HepG2 (cell line): ENCODE measurements at regions not wholly inside any gene's neighbourhood (a gene's known extent, or its start where the extent isn't known, plus 50 kb on each side); places are given as distances from the start of the nearest gene placed in this dataset.

Experiments used
- CAMTA2 ChIP-seq: sonication (generic); formaldehyde crosslinking; IDR thresholded peaks from 2 replicates; pipeline ENCODE4 v1.4.0; 2020; ENCODE audit warnings: mild to moderate bottlenecking, missing genetic modification reagents, borderline replicate concordance
- EZH2 ChIP-seq: conservative IDR thresholded peaks from 2 replicates; pipeline ENCODE4 v1.6.1; 2012; ENCODE audit warnings: mild to moderate bottlenecking, low read depth, low read length, moderate library complexity
- GTF2F1 ChIP-seq: fragments of 150-350 bp; IDR thresholded peaks from 2 replicates; pipeline ENCODE4 v1.6.1; 2014; ENCODE audit warnings: low read length
- MAX ChIP-seq: IDR thresholded peaks from 2 replicates; pipeline ENCODE4 v1.6.1; 2012; ENCODE audit warnings: inconsistent platforms
- MLX ChIP-seq: IDR thresholded peaks from 2 replicates; pipeline ENCODE4 v1.6.1; 2016
- POLR2AphosphoS5 ChIP-seq: IDR thresholded peaks from 2 replicates; pipeline ENCODE4 v1.6.1; 2012; ENCODE audit warnings: low read depth, low read length
- ZFAT ChIP-seq: sonication (generic); formaldehyde crosslinking; conservative IDR thresholded peaks from 2 replicates; pipeline ENCODE4 v1.8.1; 2023; ENCODE audit warnings: missing genetic modification reagents, inconsistent platforms
- ZMYM4 ChIP-seq: sonication (generic); formaldehyde crosslinking; IDR thresholded peaks from 2 replicates; pipeline ENCODE4 v1.8.1; 2023; ENCODE audit warnings: mild to moderate bottlenecking, missing genetic modification reagents
- ZNF232 ChIP-seq: sonication (generic); formaldehyde crosslinking; IDR thresholded peaks from 2 replicates; pipeline ENCODE4 v1.4.0; 2020; ENCODE audit warnings: missing genetic modification reagents, borderline replicate concordance
- ZNF264 ChIP-seq: sonication (generic); formaldehyde crosslinking; IDR thresholded peaks from 2 replicates; pipeline ENCODE4 v1.4.0; 2020; ENCODE audit warnings: missing genetic modification reagents
- ZNF34 ChIP-seq: sonication (generic); formaldehyde crosslinking; IDR thresholded peaks from 2 replicates; pipeline ENCODE4 v1.4.0; 2020; ENCODE audit warnings: mild to moderate bottlenecking, missing genetic modification reagents, borderline replicate concordance
- ZNF350 ChIP-seq: sonication (generic); formaldehyde crosslinking; IDR thresholded peaks from 2 replicates; pipeline ENCODE4 v1.4.0; 2020; ENCODE audit warnings: mild to moderate bottlenecking, low read depth, missing genetic modification reagents, borderline replicate concordance
- TF ChIP-seq, protein P1 (sequence below): sonication (generic); formaldehyde crosslinking; IDR thresholded peaks from 2 replicates; pipeline ENCODE4 v1.5.0; 2020; ENCODE audit warnings: mild to moderate bottlenecking, missing genetic modification reagents, moderate library complexity
- TF ChIP-seq, protein P2 (sequence below): sonication (generic); formaldehyde crosslinking; IDR thresholded peaks from 2 replicates; pipeline ENCODE4 v1.8.1; 2023; ENCODE audit warnings: missing genetic modification reagents, inconsistent platforms, borderline replicate concordance

DNA sequence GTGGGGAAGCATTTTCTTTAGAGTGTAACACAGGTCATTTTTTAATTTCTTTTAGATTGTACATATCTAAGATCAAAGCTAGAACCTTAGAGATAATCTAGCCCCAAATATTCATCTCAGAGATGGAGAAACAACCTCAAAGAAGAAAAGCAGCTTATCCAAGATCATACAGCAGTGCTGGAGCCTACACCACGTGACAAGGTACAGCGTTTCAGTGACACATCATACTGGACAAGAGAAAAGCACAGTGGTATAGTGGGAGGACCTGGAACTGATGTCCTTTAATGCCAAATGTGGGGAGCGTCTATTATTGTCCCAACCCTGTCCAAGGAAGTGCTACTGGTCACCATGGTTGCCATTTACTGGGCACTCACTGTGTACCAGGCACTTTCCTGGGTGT lies 445.8 kb downstream of the RPS24 start:
- TF ChIP-seq CAMTA2 (CRISPR knock-in tag) = no peak
- no peak for TF ChIP-seq MLX
- no peak for TF ChIP-seq POLR2AphosphoS5
- TF ChIP-seq ZNF350 (CRISPR knock-in tag) = no peak
- TF ChIP-seq ZFAT (CRISPR knock-in tag) = no peak
- no peak for TF ChIP-seq EZH2
- TF ChIP-seq, protein P1, sequence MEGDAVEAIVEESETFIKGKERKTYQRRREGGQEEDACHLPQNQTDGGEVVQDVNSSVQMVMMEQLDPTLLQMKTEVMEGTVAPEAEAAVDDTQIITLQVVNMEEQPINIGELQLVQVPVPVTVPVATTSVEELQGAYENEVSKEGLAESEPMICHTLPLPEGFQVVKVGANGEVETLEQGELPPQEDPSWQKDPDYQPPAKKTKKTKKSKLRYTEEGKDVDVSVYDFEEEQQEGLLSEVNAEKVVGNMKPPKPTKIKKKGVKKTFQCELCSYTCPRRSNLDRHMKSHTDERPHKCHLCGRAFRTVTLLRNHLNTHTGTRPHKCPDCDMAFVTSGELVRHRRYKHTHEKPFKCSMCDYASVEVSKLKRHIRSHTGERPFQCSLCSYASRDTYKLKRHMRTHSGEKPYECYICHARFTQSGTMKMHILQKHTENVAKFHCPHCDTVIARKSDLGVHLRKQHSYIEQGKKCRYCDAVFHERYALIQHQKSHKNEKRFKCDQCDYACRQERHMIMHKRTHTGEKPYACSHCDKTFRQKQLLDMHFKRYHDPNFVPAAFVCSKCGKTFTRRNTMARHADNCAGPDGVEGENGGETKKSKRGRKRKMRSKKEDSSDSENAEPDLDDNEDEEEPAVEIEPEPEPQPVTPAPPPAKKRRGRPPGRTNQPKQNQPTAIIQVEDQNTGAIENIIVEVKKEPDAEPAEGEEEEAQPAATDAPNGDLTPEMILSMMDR (CRISPR knock-in tag) = no peak
- no peak for TF ChIP-seq MAX
- TF ChIP-seq ZMYM4 (CRISPR knock-in tag) = no peak
- no peak for TF ChIP-seq ZNF232
- TF ChIP-seq ZNF264 = no peak
- no peak for TF ChIP-seq ZNF34 (CRISPR knock-in tag)
- TF ChIP-seq, protein P2, sequence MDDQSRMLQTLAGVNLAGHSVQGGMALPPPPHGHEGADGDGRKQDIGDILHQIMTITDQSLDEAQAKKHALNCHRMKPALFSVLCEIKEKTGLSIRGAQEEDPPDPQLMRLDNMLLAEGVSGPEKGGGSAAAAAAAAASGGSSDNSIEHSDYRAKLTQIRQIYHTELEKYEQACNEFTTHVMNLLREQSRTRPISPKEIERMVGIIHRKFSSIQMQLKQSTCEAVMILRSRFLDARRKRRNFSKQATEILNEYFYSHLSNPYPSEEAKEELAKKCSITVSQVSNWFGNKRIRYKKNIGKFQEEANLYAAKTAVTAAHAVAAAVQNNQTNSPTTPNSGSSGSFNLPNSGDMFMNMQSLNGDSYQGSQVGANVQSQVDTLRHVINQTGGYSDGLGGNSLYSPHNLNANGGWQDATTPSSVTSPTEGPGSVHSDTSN (CRISPR knock-in tag) = no peak
- no peak for TF ChIP-seq GTF2F1
